BE2C (cell line): ENCODE measurements at regions not wholly inside any gene's neighbourhood (a gene's known extent, or its start where the extent isn't known, plus 50 kb on each side); places are given as distances from the start of the nearest gene placed in this dataset.
"Not testable (repeated sequence)": the region's sequence is repeated elsewhere in the genome, so short reads cannot be mapped to it uniquely, and the experiment has no call there.

Experiments used
- DNase-seq: peaks from one replicate; pipeline ENCODE4 v3.0.0-alpha.2; 2020
- H3K27me3 ChIP-seq: fragments of 250-450 bp; sonication (Bioruptor Pico); 2 replicates; pipeline ENCODE4 v1.5.1; 2020; ENCODE audit warnings: mild to moderate bottlenecking
- H3K36me3 ChIP-seq: fragments of 250-450 bp; sonication (Bioruptor Pico); 2 replicates; pipeline ENCODE4 v1.5.1; 2020; ENCODE audit warnings: mild to moderate bottlenecking
- H3K4me1 ChIP-seq: fragments of 250-450 bp; sonication (Bioruptor Pico); 2 replicates; pipeline ENCODE4 v1.5.1; 2020
- H3K4me3 ChIP-seq: 2 replicates; pipeline ENCODE4 v1.5.1; 2011; ENCODE audit warnings: low read depth, low read length
- H3K9me3 ChIP-seq: fragments of 250-450 bp; sonication (Bioruptor Pico); 2 replicates; pipeline ENCODE4 v1.5.1; 2020
- CTCF ChIP-seq: IDR thresholded peaks from 2 replicates; pipeline ENCODE4 v1.5.1; 2012; ENCODE audit warnings: mild to moderate bottlenecking, low read depth, low read length

DNA sequence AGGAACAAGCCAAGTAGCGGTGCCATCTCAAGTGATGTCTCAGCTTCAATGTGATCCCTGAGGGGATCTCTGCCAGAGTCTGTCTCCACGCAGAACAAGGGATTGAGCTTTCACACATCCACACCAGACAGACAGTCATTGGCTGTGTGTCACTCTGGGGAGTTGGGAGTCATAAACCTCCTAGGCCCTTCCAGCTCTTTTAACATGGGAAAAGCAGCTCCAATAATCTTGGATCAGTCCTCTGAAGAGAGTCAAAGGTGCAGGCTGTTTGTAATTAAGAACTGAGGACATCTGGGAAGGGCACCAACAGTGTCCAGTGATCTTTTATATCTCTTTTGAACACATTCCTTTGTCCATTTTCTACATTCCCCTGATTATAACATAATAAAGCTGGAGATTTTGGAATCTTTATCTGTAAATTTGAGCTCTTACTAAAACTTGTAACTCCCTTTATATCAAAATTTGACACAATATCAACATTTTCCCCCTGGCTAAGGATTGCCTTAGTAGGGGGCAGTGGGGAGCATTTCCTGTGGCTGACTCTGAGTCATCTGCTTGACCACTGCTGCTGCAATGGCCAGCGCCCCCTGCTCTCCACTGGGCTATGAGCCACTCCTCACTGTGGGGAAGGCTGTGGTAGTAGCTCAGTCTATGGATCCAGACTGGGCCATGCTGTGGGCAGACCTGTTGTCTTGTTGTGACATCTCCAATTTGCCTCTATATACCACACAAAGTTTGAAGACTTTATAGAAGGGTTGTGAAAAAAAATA, 284.4 kb downstream of the OSTF1 start:
- Histone ChIP-seq H3K27me3 (no peaks in the 10 kb centered on the region), H3K4me3 (no peak overlapping the region), H3K4me1 (no peaks in the 10 kb centered on the region), H3K9me3 (no peaks in the 10 kb centered on the region), H3K36me3 (no peaks in the 10 kb centered on the region)
- no peak for TF ChIP-seq CTCF
- no peak for DNase-seq

- no peak for TF ChIP-seq CTCF
- Histone ChIP-seq H3K9me3 (no peaks in the 10 kb centered on the region), H3K4me3 (no peak overlapping the region), H3K36me3 (no peaks in the 10 kb centered on the region), H3K4me1 (no peaks in the 10 kb centered on the region), H3K27me3 (no peaks in the 10 kb centered on the region)
- DNase-seq = no peak
Observed at GRCh38 chr9:75376680-75377254, 288.5 kb downstream of the OSTF1 start.

- no peaks in the 10 kb centered on the region for H3K4me1 ChIP-seq
- no peak overlapping the region for H3K4me3 ChIP-seq
- no peak for TF ChIP-seq CTCF
- H3K9me3 ChIP-seq = no peaks in the 10 kb centered on the region
- peak; percentile 8 for DNase-seq
- no peaks in the 10 kb centered on the region for H3K36me3 ChIP-seq
- H3K27me3 ChIP-seq = no peaks in the 10 kb centered on the region
Observed at GRCh38 chr9:75378036-75378435, 289.7 kb downstream of the OSTF1 start.

DNA sequence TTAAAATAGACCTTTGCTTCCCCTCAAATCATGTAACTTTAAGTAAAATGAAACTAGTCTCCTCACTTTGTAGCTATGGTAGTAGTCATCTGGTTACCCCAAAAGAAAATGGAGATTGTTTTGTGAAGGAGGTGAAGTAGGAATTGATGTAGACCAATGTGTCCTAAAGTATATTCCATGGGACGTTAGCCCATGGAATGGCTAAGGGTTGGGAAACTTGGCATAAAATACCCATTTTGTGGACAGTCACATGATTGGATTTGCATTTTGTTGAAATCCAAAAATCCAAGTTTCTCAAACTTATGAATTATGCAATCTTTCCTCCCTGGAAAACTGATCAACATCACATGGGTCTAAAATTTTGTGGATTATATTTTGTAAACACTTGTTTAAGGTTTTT, 290.6 kb downstream of the OSTF1 start:
- TF ChIP-seq CTCF = no peak
- Histone ChIP-seq H3K4me1 (no peaks in the 10 kb centered on the region), H3K4me3 (no peak overlapping the region), H3K36me3 (no peaks in the 10 kb centered on the region), H3K9me3 (no peaks in the 10 kb centered on the region), H3K27me3 (no peaks in the 10 kb centered on the region)
- DNase-seq = no peak

- TF ChIP-seq CTCF = no peak
- no peak for DNase-seq
- no peaks in the 10 kb centered on the region for H3K4me1 ChIP-seq
- no peaks in the 10 kb centered on the region for H3K9me3 ChIP-seq
- no peaks in the 10 kb centered on the region for H3K27me3 ChIP-seq
- no peaks in the 10 kb centered on the region for H3K36me3 ChIP-seq
- no peak overlapping the region for H3K4me3 ChIP-seq
Observed at GRCh38 chr9:75382126-75382525, 293.8 kb downstream of the OSTF1 start.

- not testable (repeated sequence) for H3K36me3 ChIP-seq, H3K27me3 ChIP-seq, DNase-seq, H3K9me3 ChIP-seq, H3K4me3 ChIP-seq, H3K4me1 ChIP-seq
Observed at GRCh38 chr9:75383420-75384034, 295.2 kb downstream of the OSTF1 start.
